Mucosa of descending colon (tissue), 3 donors: ENCODE measurements at regions not wholly inside any gene's neighbourhood (a gene's known extent, or its start where the extent isn't known, plus 50 kb on each side); places are given as distances from the start of the nearest gene placed in this dataset.
"Not testable (repeated sequence)": the region's sequence is repeated elsewhere in the genome, so short reads cannot be mapped to it uniquely, and the experiment has no call there.

ENCODE experiments used
- ATAC-seq: fragments of 200-7000 bp; cut with Tn5 transposase; one replicate; pipeline ENCODE4 v1.9.1; 2020; ENCODE audit warnings: mild to moderate bottlenecking, moderate library complexity
- DNase-seq, 3 donors: peaks; one replicate each; pipeline ENCODE4 v3.0.0-alpha.2; 2020
- H3K36me3 ChIP-seq: fragments of 200-600 bp; one replicate; pipeline ENCODE4 v1.8.0; 2021; ENCODE audit warnings: low read depth, mild to moderate bottlenecking
- H3K4me1 ChIP-seq: fragments of 200-600 bp; one replicate; pipeline ENCODE4 v1.8.0; 2021; ENCODE audit warnings: low read depth, mild to moderate bottlenecking
- H3K4me3 ChIP-seq: fragments of 200-600 bp; one replicate; pipeline ENCODE4 v1.8.0; 2021; ENCODE audit warnings: mild to moderate bottlenecking
- H3K9me3 ChIP-seq: fragments of 200-600 bp; one replicate; pipeline ENCODE4 v1.8.0; 2021; ENCODE audit warnings: mild to moderate bottlenecking
- CTCF ChIP-seq: fragments of 200-600 bp; IDR thresholded peaks from one replicate; pipeline ENCODE4 v1.8.0; 2022; ENCODE audit warnings: antibody characterized with exemption, mild to moderate bottlenecking
- intact Hi-C, 2 donors: fragments of 100-400 bp; cut with DNase I in 1 of 2; cut with micrococcal nuclease in 1 of 2; formaldehyde crosslinking; loops; one replicate each; pipeline versions ENCODE4 v1.11.0 to v1.11.1; 2022; cut with DNase I, micrococcal nuclease
- donor health status: DM: no; HTN: no; CAD: no; lungs with moderate emphysema.
- donor health status: DM: no; HTN: no; CAD: no.
- donor health status: DM: no; HTN: yes; CAD: no.

GRCh38 chr19:30288911-30289310, 83.3 kb upstream of the ZNF536 start:
- no peak for TF ChIP-seq CTCF
- no peak overlapping the region for H3K4me3 ChIP-seq
- no peaks in the 10 kb centered on the region for H3K4me1 ChIP-seq
- ATAC-seq (no peak), DNase-seq (no peak)
- no peaks in the 10 kb centered on the region for H3K9me3 ChIP-seq
- intact Hi-C loops: no loop called here
- no peaks in the 10 kb centered on the region for H3K36me3 ChIP-seq

- no peak overlapping the region for H3K4me3 ChIP-seq
- intact Hi-C loops: no loop called here
- H3K36me3 ChIP-seq: no peaks in the 10 kb centered on the region
- TF ChIP-seq CTCF: no peak
- DNase-seq (no peak), ATAC-seq (no peak)
- no peaks in the 10 kb centered on the region for H3K9me3 ChIP-seq
- no peaks in the 10 kb centered on the region for H3K4me1 ChIP-seq
Measured at GRCh38 chr19:30289336-30289735, 82.8 kb upstream of the ZNF536 start.

GRCh38 chr19:30290805-30291204, 81.4 kb upstream of the ZNF536 start:
- DNase-seq, H3K4me3 ChIP-seq, H3K36me3 ChIP-seq, H3K9me3 ChIP-seq, H3K4me1 ChIP-seq, intact Hi-C loops, ATAC-seq: not testable (repeated sequence)

- no peaks in the 10 kb centered on the region for H3K36me3 ChIP-seq
- no peak for TF ChIP-seq CTCF
- no peaks in the 10 kb centered on the region for H3K4me1 ChIP-seq
- H3K4me3 ChIP-seq: no peak overlapping the region
- intact Hi-C loops: no loop called here
- no peak for ATAC-seq
- no peaks in the 10 kb centered on the region for H3K9me3 ChIP-seq
- no peak for DNase-seq
Measured at GRCh38 chr19:30293051-30293785, 79.0 kb upstream of the ZNF536 start.

- Histone ChIP-seq H3K36me3 (no peaks in the 10 kb centered on the region), H3K4me1 (no peaks in the 10 kb centered on the region), H3K9me3 (no peaks in the 10 kb centered on the region), H3K4me3 (no peak overlapping the region)
- no peak for ATAC-seq
- intact Hi-C loops: no loop called here
- no peak for TF ChIP-seq CTCF
- no peak for DNase-seq
Measured at GRCh38 chr19:30297969-30298368, 74.2 kb upstream of the ZNF536 start.

GRCh38 chr19:30303131-30303654, 69.0 kb upstream of the ZNF536 start:
- no peak for TF ChIP-seq CTCF
- Histone ChIP-seq H3K4me1 (no peaks in the 10 kb centered on the region), H3K36me3 (no peaks in the 10 kb centered on the region), H3K4me3 (no peak overlapping the region), H3K9me3 (no peaks in the 10 kb centered on the region)
- no peak for DNase-seq
- intact Hi-C loops: no loop called here
- no peak for ATAC-seq
